Keratinocyte (primary cell): ENCODE measurements at regions not wholly inside any gene's neighbourhood (a gene's known extent, or its start where the extent isn't known, plus 50 kb on each side); places are given as distances from the start of the nearest gene placed in this dataset.

Experiments
- DNase-seq: peaks from one replicate; pipeline ENCODE4 v3.0.0-alpha.2; 2011; ENCODE audit warnings: low read depth, missing footprints, low spot score
- FAIRE-seq: peaks from 2 replicates; lab custom pipeline; 2011; peaks lifted over from hg19 to GRCh38; lab: Jason Lieb, UNC
- H2AFZ ChIP-seq: 2 replicates; pipeline ENCODE4 v1.6.0; 2012; ENCODE audit warnings: low read length, control low read depth, inconsistent platforms; ENCODE audit not compliant: control insufficient read depth
- H3K27ac ChIP-seq: 2 replicates; pipeline ENCODE4 v1.5.1; 2011; ENCODE audit warnings: low read length; ENCODE audit not compliant: control insufficient read depth, insufficient read depth
- H3K27me3 ChIP-seq: 3 replicates; pipeline ENCODE4 v1.6.0; 2011; ENCODE audit warnings: low read length; ENCODE audit not compliant: control insufficient read depth, insufficient read depth; ENCODE audit errors: extremely low read depth
- H3K36me3 ChIP-seq, 2 experiments: 2 replicates in 1 of 2; 3 replicates in 1 of 2; pipeline ENCODE4 v1.5.1; 2011; ENCODE audit warnings: low read length in 2 of 2, mild to moderate bottlenecking in 1 of 2; ENCODE audit not compliant: control insufficient read depth in 2 of 2, insufficient read depth in 2 of 2; ENCODE audit errors: extremely low read depth in 1 of 2
- H3K4me1 ChIP-seq: 3 replicates; pipeline ENCODE4 v1.5.1; 2011; ENCODE audit warnings: low read length; ENCODE audit not compliant: control insufficient read depth, insufficient read depth; ENCODE audit errors: extremely low read depth
- H3K4me2 ChIP-seq: 3 replicates; pipeline ENCODE4 v1.6.0; 2011; ENCODE audit warnings: low read depth, low read length; ENCODE audit not compliant: control insufficient read depth, insufficient read depth; ENCODE audit errors: extremely low read depth
- H3K4me3 ChIP-seq, 3 experiments: fragments of 200-600 bp in 1 of 3; sonication (generic) in 1 of 3; 2 replicates in 2 of 3; 3 replicates in 1 of 3; pipeline ENCODE4 v1.5.1; 2011 to 2016; ENCODE audit warnings: low read length in 3 of 3, mild to moderate bottlenecking in 3 of 3, control low read depth in 2 of 3, inconsistent platforms in 1 of 3, low read depth in 1 of 3, mixed read lengths in 1 of 3, mixed run types in 1 of 3, moderate library complexity in 1 of 3; ENCODE audit not compliant: control insufficient read depth in 2 of 3, insufficient read depth in 2 of 3; ENCODE audit errors: extremely low read depth in 1 of 3
- H3K79me2 ChIP-seq: 2 replicates; pipeline ENCODE4 v1.6.0; 2012; ENCODE audit warnings: low read length; ENCODE audit not compliant: control insufficient read depth, insufficient read depth
- H3K9ac ChIP-seq: 3 replicates; pipeline ENCODE4 v1.6.0; 2011; ENCODE audit warnings: low read length; ENCODE audit not compliant: control insufficient read depth, insufficient read depth; ENCODE audit errors: extremely low read depth
- H3K9me1 ChIP-seq: 3 replicates; pipeline ENCODE4 v1.6.0; 2011; ENCODE audit warnings: low read length; ENCODE audit not compliant: control insufficient read depth, insufficient read depth; ENCODE audit errors: extremely low read depth
- H3K9me3 ChIP-seq: 2 replicates; pipeline ENCODE4 v1.5.1; 2012; ENCODE audit warnings: low read depth, low read length; ENCODE audit not compliant: control insufficient read depth
- H4K20me1 ChIP-seq: 3 replicates; pipeline ENCODE4 v1.6.0; 2011; ENCODE audit warnings: low read length; ENCODE audit not compliant: control insufficient read depth, insufficient read depth; ENCODE audit errors: extremely low read depth
- EZH2 ChIP-seq: IDR thresholded peaks from one replicate; pipeline ENCODE4 v1.6.1; 2012; ENCODE audit warnings: inconsistent platforms, mild to moderate bottlenecking, low read length, moderate library complexity
- dilution Hi-C: fragments of 300-500 bp; cut with MboI; formaldehyde crosslinking; loops from one replicate; pipeline ENCODE4 v1.7.0; 2020; ENCODE audit warnings: low sequenced_read_pairs; ENCODE audit not compliant: extremely low pct_ligation_motif_present
- TF ChIP-seq, protein P1 (sequence below), 3 experiments: IDR thresholded peaks in 1 of 3; conservative IDR thresholded peaks in 1 of 3; optimal IDR thresholded peaks in 1 of 3; 2 replicates in 2 of 3; 3 replicates in 1 of 3; pipeline versions ENCODE3 to v1.5.1; 2011; ENCODE audit warnings: low read length in 3 of 3, mild to moderate bottlenecking in 3 of 3, moderate library complexity in 2 of 3, control low read depth in 1 of 3, inconsistent platforms in 1 of 3; ENCODE audit not compliant: insufficient read depth in 2 of 3; ENCODE audit errors: extremely low read depth in 1 of 3

DNA sequence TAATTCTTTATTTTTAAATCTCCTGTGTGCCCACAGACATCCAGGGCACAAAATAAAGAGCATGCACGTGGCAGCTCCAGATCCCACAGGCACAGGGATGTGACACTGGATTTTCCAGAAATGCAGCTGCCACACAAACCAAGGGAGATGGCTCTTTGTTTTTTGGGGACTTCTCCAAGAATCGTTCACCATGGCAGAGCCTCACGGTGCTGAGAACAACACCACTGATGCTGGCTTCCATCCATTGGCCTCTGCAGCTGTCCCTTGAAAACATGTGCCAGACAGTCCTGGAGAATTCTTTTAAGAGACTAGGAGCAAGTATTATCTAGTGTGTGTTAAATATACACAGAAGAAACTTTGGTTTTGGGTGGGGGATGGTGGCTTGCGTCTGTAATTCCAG, 73.2 kb upstream of the SLC22A11 start:
- no peak overlapping the region for H3K4me3 ChIP-seq
- no peaks in the 10 kb centered on the region for H3K4me1 ChIP-seq
- no peaks in the 10 kb centered on the region for H3K9me3 ChIP-seq
- H3K79me2 ChIP-seq, result no peaks in the 10 kb centered on the region
- FAIRE-seq (no peak), DNase-seq (no peak)
- H3K4me2 ChIP-seq, result no peak overlapping the region
- no peaks in the 10 kb centered on the region for H3K9me1 ChIP-seq
- no peak overlapping the region for H2AFZ ChIP-seq
- H3K9ac ChIP-seq, result no peak overlapping the region
- H4K20me1 ChIP-seq, result no peaks in the 10 kb centered on the region
- dilution Hi-C loops, result no loop called here
- peaks cover 14% of the 10 kb centered on the region for H3K27me3 ChIP-seq
- TF ChIP-seq EZH2, result no peak
- TF ChIP-seq, protein P1, sequence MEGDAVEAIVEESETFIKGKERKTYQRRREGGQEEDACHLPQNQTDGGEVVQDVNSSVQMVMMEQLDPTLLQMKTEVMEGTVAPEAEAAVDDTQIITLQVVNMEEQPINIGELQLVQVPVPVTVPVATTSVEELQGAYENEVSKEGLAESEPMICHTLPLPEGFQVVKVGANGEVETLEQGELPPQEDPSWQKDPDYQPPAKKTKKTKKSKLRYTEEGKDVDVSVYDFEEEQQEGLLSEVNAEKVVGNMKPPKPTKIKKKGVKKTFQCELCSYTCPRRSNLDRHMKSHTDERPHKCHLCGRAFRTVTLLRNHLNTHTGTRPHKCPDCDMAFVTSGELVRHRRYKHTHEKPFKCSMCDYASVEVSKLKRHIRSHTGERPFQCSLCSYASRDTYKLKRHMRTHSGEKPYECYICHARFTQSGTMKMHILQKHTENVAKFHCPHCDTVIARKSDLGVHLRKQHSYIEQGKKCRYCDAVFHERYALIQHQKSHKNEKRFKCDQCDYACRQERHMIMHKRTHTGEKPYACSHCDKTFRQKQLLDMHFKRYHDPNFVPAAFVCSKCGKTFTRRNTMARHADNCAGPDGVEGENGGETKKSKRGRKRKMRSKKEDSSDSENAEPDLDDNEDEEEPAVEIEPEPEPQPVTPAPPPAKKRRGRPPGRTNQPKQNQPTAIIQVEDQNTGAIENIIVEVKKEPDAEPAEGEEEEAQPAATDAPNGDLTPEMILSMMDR (optimal IDR thresholded peaks at IDR 0.05 in 1 of 3, IDR thresholded peaks at IDR 0.05 in 1 of 3, conservative IDR thresholded peaks at IDR 0.05 in 1 of 3; ENCODE audit: extremely low read depth in 1 of 3, insufficient read depth in 2 of 3, low read length in 3 of 3), result no peak
- no peaks in the 10 kb centered on the region for H3K36me3 ChIP-seq
- H3K27ac ChIP-seq, result no peak overlapping the region

DNA sequence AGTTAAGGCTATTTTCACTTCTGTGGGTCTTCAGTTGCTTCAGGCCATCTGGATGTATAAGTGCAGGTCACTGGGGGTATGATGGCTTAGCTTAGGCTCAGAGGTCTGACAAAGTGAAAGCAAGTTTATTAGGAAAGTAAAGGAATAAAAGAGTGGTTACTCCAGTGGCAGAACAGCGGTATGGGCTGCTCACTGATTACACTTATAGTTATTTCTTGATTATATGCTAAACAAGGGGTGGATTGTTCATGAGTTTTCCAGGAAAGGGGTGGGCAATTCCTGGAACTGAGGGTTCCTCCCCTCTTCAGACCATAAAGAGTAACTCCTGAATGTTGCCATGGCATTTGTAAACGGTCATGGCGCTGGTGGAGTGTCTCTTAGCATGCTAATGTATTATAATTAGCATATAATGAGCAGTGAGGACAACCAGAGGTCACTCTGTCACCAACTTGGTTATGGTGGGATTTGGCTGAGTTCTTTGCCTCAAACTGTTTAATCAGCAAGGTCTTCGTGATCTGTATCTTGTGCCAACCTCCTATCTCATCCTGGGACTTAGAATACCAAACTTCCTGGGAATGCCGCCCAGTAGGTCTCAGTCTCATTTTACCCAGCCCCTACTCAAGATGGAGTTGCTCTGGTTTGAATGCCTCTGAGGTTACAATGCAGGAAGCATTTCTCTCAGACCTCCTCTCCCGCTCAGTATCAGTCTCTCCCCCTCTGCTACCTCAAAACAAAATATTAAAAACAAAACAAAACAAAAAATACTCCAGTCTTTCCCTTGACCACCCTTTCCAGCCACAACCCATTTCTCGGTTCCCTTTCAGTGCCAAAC, 71.3 kb upstream of the SLC22A11 start:
- H3K27ac ChIP-seq, result no peak overlapping the region
- no peak overlapping the region for H2AFZ ChIP-seq
- no peaks in the 10 kb centered on the region for H3K79me2 ChIP-seq
- no peak overlapping the region for H3K9ac ChIP-seq
- H3K27me3 ChIP-seq, result peaks cover 11% of the 10 kb centered on the region
- H3K9me3 ChIP-seq, result no peaks in the 10 kb centered on the region
- H3K4me3 ChIP-seq, result no peak overlapping the region
- no peak for TF ChIP-seq EZH2
- TF ChIP-seq, protein P1 (optimal IDR thresholded peaks at IDR 0.05 in 1 of 3, IDR thresholded peaks at IDR 0.05 in 1 of 3, conservative IDR thresholded peaks at IDR 0.05 in 1 of 3; ENCODE audit: extremely low read depth in 1 of 3, insufficient read depth in 2 of 3, low read length in 3 of 3), result no peak
- no peaks in the 10 kb centered on the region for H3K36me3 ChIP-seq
- dilution Hi-C loops, result no loop called here
- H3K4me1 ChIP-seq, result no peaks in the 10 kb centered on the region
- no peak for DNase-seq
- FAIRE-seq, result no peak
- H4K20me1 ChIP-seq, result no peaks in the 10 kb centered on the region
- H3K4me2 ChIP-seq, result no peak overlapping the region
- no peaks in the 10 kb centered on the region for H3K9me1 ChIP-seq
